ENCODE measurements at regions not wholly inside any gene's neighbourhood (a gene's known extent, or its start where the extent isn't known, plus 50 kb on each side); places are given as distances from the start of the nearest gene placed in this dataset.

GRCh38 chr10:53091574-53091973, 319.0 kb upstream of the MBL2 start:
- H3K4me2 ChIP-seq (ENCODE audit: low read length): no peak overlapping the region
- no peak overlapping the region for H2AFZ ChIP-seq (ENCODE audit: low read depth, low read length)
- H3K4me3 ChIP-seq (ENCODE audit: low read length): no peak overlapping the region
- H3K9me2 ChIP-seq (ENCODE audit: insufficient read depth, low read length): no peaks in the 10 kb centered on the region
- H3K27ac ChIP-seq (ENCODE audit: low read length): no peak overlapping the region
- H3K9ac ChIP-seq (ENCODE audit: low read length): no peak overlapping the region
- no peaks in the 10 kb centered on the region for H3K36me3 ChIP-seq (ENCODE audit: insufficient read depth, low read length)
- H3K79me2 ChIP-seq (replicated peaks; ENCODE audit: insufficient read depth, low read length): no peaks in the 10 kb centered on the region
- no peak for TF ChIP-seq RAD21 (conservative IDR thresholded peaks at IDR 0.05)
- no peak for TF ChIP-seq TAF1 (IDR thresholded peaks at IDR 0.05; ENCODE audit: low read depth)
- TF ChIP-seq CTCF (IDR thresholded peaks at IDR 0.05; ENCODE audit: poor library complexity, severe bottlenecking): no peak
- TF ChIP-seq MXI1 (conservative IDR thresholded peaks at IDR 0.05; ENCODE audit: poor library complexity, severe bottlenecking): no peak
- no peak for TF ChIP-seq EZH2 (IDR thresholded peaks at IDR 0.05; ENCODE audit: borderline replicate concordance, insufficient read depth, low read length, poor library complexity, severe bottlenecking)
- no peaks in the 10 kb centered on the region for H3K9me3 ChIP-seq (ENCODE audit: low read length)
- no peaks in the 10 kb centered on the region for H3F3A ChIP-seq (ENCODE audit: insufficient read depth, low read length, poor library complexity, severe bottlenecking)
- H3K27me3 ChIP-seq (ENCODE audit: insufficient read depth, low read depth, low read length): no peaks in the 10 kb centered on the region
- H4K20me1 ChIP-seq (ENCODE audit: insufficient read depth): no peaks in the 10 kb centered on the region

GRCh38 chr10:53088961-53089360, 316.4 kb upstream of the MBL2 start:
- no peak overlapping the region for H3K4me3 ChIP-seq (ENCODE audit: low read length)
- H3F3A ChIP-seq (ENCODE audit: insufficient read depth, low read length, poor library complexity, severe bottlenecking): no peaks in the 10 kb centered on the region
- H3K9ac ChIP-seq (ENCODE audit: low read length): no peak overlapping the region
- H3K9me2 ChIP-seq (ENCODE audit: insufficient read depth, low read length): no peaks in the 10 kb centered on the region
- no peaks in the 10 kb centered on the region for H4K20me1 ChIP-seq (ENCODE audit: insufficient read depth)
- H3K27ac ChIP-seq (ENCODE audit: low read length): no peak overlapping the region
- TF ChIP-seq RAD21 (conservative IDR thresholded peaks at IDR 0.05): no peak
- no peak for TF ChIP-seq SMC3 (conservative IDR thresholded peaks at IDR 0.05; ENCODE audit: poor library complexity)
- TF ChIP-seq REST (IDR thresholded peaks at IDR 0.05; ENCODE audit: borderline replicate concordance): no peak
- no peak for TF ChIP-seq TAF1 (IDR thresholded peaks at IDR 0.05; ENCODE audit: low read depth)
- no peak for TF ChIP-seq CTCF (IDR thresholded peaks at IDR 0.05; ENCODE audit: poor library complexity, severe bottlenecking)
- no peak for TF ChIP-seq POLR2AphosphoS5 (IDR thresholded peaks at IDR 0.05)
- TF ChIP-seq EZH2 (IDR thresholded peaks at IDR 0.05; ENCODE audit: borderline replicate concordance, insufficient read depth, low read length, poor library complexity, severe bottlenecking): no peak
- no peak for TF ChIP-seq EP300 (conservative IDR thresholded peaks at IDR 0.05; ENCODE audit: poor library complexity, severe bottlenecking)
- TF ChIP-seq MXI1 (conservative IDR thresholded peaks at IDR 0.05; ENCODE audit: poor library complexity, severe bottlenecking): no peak
- H3K9me3 ChIP-seq (ENCODE audit: low read length): no peaks in the 10 kb centered on the region
- no peaks in the 10 kb centered on the region for H3K27me3 ChIP-seq (ENCODE audit: insufficient read depth, low read depth, low read length)
- no peak overlapping the region for H3K4me2 ChIP-seq (ENCODE audit: low read length)
- no peaks in the 10 kb centered on the region for H3K36me3 ChIP-seq (ENCODE audit: insufficient read depth, low read length)
- H2AFZ ChIP-seq (ENCODE audit: low read depth, low read length): no peak overlapping the region
- H3K79me2 ChIP-seq (replicated peaks; ENCODE audit: insufficient read depth, low read length): no peaks in the 10 kb centered on the region
